Colonic mucosa (tissue), 4 donors: ENCODE measurements at regions not wholly inside any gene's neighbourhood (a gene's known extent, or its start where the extent isn't known, plus 50 kb on each side); places are given as distances from the start of the nearest gene placed in this dataset.
A peak's percentile ranks its signal among the peaks of the same experiment; 100 is the strongest.

Source experiments
- DNase-seq: peaks from one replicate; pipeline ENCODE4 v3.0.0-alpha.2; 2020
- H3K27ac ChIP-seq: fragments of 200-600 bp; one replicate; pipeline ENCODE4 v1.8.0; 2021
- H3K27me3 ChIP-seq: fragments of 200-600 bp; one replicate; pipeline ENCODE4 v1.8.0; 2021
- H3K36me3 ChIP-seq: fragments of 200-600 bp; one replicate; pipeline ENCODE4 v1.8.0; 2021
- H3K4me1 ChIP-seq: fragments of 200-600 bp; one replicate; pipeline ENCODE4 v1.8.0; 2021; ENCODE audit warnings: mild to moderate bottlenecking
- H3K4me3 ChIP-seq: fragments of 200-600 bp; one replicate; pipeline ENCODE4 v1.8.0; 2021
- H3K9ac ChIP-seq, 2 donors: one replicate each; pipeline ENCODE4 v1.7.0; 2013; ENCODE audit warnings: control low read depth in 2 of 2, low read depth in 2 of 2, low read length in 2 of 2
- H3K9me3 ChIP-seq: fragments of 200-600 bp; one replicate; pipeline ENCODE4 v1.8.0; 2021
- intact Hi-C: fragments of 100-400 bp; cut with DNase I; formaldehyde crosslinking; loops from one replicate; pipeline ENCODE4 v1.14.1; 2022
- TF ChIP-seq, protein P1 (sequence below): fragments of 200-600 bp; IDR thresholded peaks from one replicate; pipeline ENCODE4 v1.8.0; 2022; ENCODE audit warnings: antibody characterized with exemption, mild to moderate bottlenecking
- donor health status: healthy.
- donor health status: DM: no; HTN: no; CAD: no.
- donor health status: DM: no; HTN: no; CAD: no.

DNA sequence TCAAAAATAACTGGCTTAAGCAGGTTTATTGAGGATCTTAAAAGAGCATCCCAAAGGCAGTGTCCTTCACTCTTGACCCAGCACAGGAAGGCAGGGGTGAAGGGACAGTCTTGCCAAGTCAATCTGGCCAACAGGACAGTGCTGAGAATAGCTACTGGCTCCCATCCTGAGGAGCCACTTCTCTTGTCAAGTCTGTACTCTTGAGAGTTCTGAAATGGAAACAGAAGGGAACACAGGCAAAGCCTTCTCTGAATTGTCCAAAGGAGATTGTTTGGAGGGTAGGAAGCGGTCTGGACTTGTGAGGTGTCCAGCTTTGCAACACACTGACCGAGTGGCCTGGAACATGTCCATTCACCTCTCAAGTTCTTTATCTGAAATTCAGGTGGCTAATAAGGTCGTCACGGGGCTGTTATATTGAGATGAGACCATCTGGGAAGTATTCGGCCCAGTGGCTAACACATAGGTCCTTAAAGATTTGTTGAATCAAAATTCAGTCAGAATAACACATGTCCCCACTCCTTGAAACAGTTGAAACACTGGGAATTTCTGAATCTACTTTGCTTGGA lies 99.5 kb upstream of the FHL2 start:
- Histone ChIP-seq H3K36me3 (no peaks in the 10 kb centered on the region), H3K27ac (no peak overlapping the region), H3K27me3 (no peaks in the 10 kb centered on the region), H3K9me3 (no peaks in the 10 kb centered on the region), H3K4me3 (no peak overlapping the region), H3K9ac (no peak overlapping the region), H3K4me1 (no peaks in the 10 kb centered on the region)
- DNase-seq = no peak
- intact Hi-C loops = no loop called here
- TF ChIP-seq, protein P1, sequence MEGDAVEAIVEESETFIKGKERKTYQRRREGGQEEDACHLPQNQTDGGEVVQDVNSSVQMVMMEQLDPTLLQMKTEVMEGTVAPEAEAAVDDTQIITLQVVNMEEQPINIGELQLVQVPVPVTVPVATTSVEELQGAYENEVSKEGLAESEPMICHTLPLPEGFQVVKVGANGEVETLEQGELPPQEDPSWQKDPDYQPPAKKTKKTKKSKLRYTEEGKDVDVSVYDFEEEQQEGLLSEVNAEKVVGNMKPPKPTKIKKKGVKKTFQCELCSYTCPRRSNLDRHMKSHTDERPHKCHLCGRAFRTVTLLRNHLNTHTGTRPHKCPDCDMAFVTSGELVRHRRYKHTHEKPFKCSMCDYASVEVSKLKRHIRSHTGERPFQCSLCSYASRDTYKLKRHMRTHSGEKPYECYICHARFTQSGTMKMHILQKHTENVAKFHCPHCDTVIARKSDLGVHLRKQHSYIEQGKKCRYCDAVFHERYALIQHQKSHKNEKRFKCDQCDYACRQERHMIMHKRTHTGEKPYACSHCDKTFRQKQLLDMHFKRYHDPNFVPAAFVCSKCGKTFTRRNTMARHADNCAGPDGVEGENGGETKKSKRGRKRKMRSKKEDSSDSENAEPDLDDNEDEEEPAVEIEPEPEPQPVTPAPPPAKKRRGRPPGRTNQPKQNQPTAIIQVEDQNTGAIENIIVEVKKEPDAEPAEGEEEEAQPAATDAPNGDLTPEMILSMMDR = no peak

DNA sequence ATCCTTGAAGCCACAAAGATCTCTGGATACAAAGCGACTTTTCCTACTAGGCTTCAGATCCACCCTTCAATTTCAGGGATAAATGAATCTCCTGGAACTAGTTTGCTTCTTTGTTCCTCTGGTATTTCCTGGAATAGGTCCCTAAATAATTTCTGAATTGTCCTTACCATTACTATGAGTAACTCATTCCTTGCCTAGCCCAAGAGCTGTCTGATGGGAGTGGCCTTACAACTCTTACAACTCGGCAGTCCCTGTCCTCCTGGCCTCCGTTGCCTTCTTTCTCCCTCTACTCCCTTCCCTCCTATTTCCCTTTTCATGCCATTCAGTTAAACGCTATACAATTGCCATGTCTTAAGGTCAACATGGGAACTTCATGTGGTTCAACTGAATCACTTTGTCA lies 98.2 kb upstream of the FHL2 start:
- DNase-seq = no peak
- TF ChIP-seq, protein P1 = no peak
- no peaks in the 10 kb centered on the region for H3K4me1 ChIP-seq
- no peaks in the 10 kb centered on the region for H3K9me3 ChIP-seq
- no peak overlapping the region for H3K27ac ChIP-seq
- H3K4me3 ChIP-seq = no peak overlapping the region
- H3K27me3 ChIP-seq = no peaks in the 10 kb centered on the region
- no peak overlapping the region for H3K9ac ChIP-seq
- intact Hi-C loops = no loop called here
- no peaks in the 10 kb centered on the region for H3K36me3 ChIP-seq

DNA sequence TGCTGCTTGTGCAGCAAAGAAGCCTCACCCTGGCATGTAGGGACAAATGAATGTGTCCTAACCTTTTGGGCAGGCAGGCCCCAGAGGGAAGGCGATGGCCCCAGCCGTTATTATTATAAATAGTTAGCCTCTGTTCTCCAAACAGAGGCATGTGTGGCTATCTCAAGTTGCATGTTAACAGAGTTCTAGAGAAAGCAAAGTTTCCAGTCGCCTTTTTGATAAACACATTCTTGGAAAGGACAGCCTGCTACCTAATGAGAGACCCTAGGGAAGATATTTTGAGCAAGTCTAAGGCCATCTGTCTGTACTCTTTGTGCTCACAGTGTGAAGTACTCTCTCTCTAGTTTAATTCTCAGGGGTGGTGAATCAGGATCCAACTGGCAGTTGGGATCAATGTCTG lies 97.4 kb upstream of the FHL2 start:
- no peak overlapping the region for H3K4me3 ChIP-seq
- no peak for DNase-seq
- intact Hi-C loops = no loop called here
- no peaks in the 10 kb centered on the region for H3K9me3 ChIP-seq
- H3K27me3 ChIP-seq = no peaks in the 10 kb centered on the region
- TF ChIP-seq, protein P1 = no peak
- no peak overlapping the region for H3K27ac ChIP-seq
- no peak overlapping the region for H3K9ac ChIP-seq
- no peaks in the 10 kb centered on the region for H3K36me3 ChIP-seq
- no peaks in the 10 kb centered on the region for H3K4me1 ChIP-seq

DNA sequence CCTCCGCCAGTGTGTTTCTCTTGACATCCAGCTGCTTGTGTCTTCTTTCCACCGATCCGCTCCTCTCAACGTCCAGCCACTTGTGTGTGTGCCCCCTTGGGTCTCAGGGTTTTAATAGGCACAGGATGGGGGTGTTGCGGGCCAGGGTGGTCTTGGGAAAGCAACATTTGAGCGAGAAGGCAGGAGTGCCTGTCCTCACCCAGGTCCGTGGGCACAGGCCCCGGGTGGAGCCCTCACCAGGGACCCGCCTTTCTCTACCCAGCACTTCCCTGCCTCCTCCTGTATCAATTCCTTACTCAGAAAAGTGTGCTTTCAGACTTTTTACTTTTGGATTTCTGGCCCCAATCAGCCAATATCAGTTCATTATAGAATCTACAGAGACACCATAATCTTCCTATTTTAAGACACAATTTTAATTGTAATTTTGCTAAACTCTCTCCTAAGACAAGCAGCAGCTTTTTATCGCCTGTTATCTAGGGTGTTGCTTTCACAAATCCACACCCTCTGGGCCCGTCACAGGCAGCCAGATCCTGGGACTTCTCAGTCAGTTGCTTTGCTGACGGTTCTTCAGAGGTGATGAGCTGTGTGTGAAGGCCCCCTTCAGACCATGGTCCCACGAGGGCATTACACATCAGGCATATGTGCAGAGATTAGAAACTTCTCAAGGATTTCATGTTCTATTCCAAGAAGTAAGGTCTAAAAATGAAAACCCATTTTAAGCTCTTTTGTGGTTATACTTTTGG lies 96.0 kb upstream of the FHL2 start:
- DNase-seq = peak; percentile 46
- Histone ChIP-seq H3K4me3 (no peak overlapping the region), H3K9me3 (no peaks in the 10 kb centered on the region), H3K36me3 (no peaks in the 10 kb centered on the region), H3K27me3 (no peaks in the 10 kb centered on the region), H3K9ac (no peak overlapping the region), H3K27ac (no peak overlapping the region), H3K4me1 (no peaks in the 10 kb centered on the region)
- TF ChIP-seq, protein P1 = no peak
- intact Hi-C loops = no loop called here

DNA sequence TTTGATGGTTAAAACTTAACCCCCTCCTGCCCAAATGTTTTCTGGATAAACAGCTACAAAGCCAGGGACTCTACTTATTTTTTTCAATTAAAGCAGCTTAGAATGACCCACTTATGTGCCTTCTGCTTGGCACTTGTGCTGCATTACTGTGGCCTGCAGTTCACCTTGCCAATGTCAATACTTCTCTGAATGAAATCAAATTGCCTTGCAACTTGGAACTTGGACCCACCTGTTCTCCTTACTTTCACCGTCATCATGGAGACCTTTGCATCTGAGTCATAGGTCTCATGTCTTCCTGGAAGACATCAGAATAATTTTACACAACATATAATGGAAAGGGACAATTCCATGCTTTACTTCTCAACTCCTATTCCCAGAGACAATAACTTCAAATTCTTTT lies 92.1 kb upstream of the FHL2 start:
- Histone ChIP-seq H3K27ac (peak overlapping the region; percentile 14), H3K36me3 (no peaks in the 10 kb centered on the region), H3K9ac (no peak overlapping the region), H3K4me3 (no peak overlapping the region), H3K27me3 (no peaks in the 10 kb centered on the region), H3K9me3 (no peaks in the 10 kb centered on the region), H3K4me1 (no peaks in the 10 kb centered on the region)
- intact Hi-C loops = no loop called here
- TF ChIP-seq, protein P1 = no peak
- peak; percentile 51 for DNase-seq
